ENCODE measurements at regions not wholly inside any gene's neighbourhood (a gene's known extent, or its start where the extent isn't known, plus 50 kb on each side); places are given as distances from the start of the nearest gene placed in this dataset.

DNA sequence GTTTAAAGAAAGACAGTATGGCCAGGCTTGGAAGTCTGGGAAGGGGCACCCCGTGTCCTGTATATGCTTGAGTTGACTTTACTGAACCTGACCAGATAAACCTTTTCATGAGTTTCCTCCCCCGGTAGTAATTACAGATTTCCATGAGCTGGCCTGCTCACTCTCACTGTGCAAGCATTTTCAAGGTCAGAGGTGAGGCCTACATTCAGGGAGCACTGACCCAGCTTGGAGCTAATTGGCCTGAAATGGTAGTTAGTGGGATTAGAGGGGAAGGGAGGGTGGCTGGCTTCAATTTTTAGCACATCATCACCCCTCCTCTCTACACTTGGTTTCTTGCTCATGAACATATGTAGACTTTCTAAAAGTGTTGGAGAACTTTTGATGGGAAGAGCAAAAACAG, 99.2 kb downstream of the PSAT1 start:
- TF ChIP-seq CTCF (IDR thresholded peaks at IDR 0.05; ENCODE audit: low read depth, low read length) = no peak
- no peak for TF ChIP-seq EZH2phosphoT487 (IDR thresholded peaks at IDR 0.05; ENCODE audit: low read depth)
